GM18511 (cell line): ENCODE measurements at regions not wholly inside any gene's neighbourhood (a gene's known extent, or its start where the extent isn't known, plus 50 kb on each side); places are given as distances from the start of the nearest gene placed in this dataset.

ENCODE experiments used
- ATAC-seq: cut with Tn5 transposase; IDR thresholded peaks from one replicate; pipeline ENCODE4 v1.9.1; 2021; ENCODE audit warnings: mild to moderate bottlenecking, moderate library complexity; ENCODE audit not compliant: unreplicated experiment

DNA sequence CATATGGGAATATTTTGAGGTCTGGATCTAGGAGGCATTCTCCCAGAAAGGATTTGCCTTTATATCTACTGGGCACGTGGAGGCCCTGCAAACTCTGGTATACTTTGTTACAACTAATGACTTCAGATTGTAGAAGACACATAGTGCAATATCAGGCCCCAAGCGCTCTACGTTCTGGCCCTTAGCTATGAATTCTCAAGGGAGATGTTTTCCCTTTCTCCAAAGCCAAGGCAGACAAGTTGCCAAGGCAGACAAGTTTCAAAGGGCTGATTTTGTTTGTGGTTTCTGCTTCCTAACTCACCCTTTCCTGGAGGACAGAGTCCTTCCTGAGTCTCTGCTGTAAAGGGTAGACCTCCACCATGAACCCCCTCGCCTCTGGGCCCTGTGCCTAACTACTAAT is 99.4 kb upstream of the CTTNBP2 start:
- no peak for ATAC-seq

DNA sequence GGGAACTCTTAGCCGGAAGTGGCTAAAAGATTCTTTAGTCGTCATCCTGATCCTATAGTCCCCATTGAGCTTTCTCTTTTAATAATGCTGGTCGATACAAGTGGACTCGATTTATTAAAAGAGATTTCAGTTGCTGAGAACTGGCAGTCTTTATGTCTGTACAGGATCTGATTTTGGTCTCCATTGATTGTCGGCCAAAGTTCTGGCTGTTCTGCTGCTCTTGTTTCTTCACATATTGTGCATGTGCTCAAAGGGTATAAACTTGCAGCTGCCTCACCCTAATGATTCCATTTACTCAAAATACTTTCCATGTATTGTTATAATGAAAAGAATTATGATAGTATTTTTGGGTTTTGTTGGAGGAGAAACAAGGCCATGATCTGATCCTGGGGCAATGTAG is 100.7 kb upstream of the CTTNBP2 start:
- ATAC-seq, result no peak

DNA sequence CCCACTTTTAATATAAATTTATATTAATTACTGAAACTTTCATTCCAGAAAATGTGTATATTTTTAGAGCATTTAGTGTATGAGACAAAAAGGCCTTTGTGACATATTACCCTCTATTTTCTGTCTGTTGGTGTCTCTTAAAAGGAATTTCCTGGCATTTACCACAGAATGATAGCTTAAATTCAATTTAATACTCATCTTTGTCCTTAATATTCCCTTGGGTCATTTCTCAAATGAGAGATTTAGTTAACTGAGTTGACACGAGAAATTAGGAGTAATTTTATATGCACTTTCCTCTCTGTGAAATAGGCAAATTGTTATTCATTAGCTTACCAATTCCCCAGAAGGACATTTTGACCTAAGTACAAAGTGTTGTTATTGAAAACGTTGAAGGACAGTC is 101.7 kb upstream of the CTTNBP2 start:
- no peak for ATAC-seq

GRCh38 chr7:117975476-117975875 is 102.2 kb upstream of the CTTNBP2 start:
- ATAC-seq, result no peak

GRCh38 chr7:117979954-117980497 is 106.8 kb upstream of the CTTNBP2 start:
- no peak for ATAC-seq

DNA sequence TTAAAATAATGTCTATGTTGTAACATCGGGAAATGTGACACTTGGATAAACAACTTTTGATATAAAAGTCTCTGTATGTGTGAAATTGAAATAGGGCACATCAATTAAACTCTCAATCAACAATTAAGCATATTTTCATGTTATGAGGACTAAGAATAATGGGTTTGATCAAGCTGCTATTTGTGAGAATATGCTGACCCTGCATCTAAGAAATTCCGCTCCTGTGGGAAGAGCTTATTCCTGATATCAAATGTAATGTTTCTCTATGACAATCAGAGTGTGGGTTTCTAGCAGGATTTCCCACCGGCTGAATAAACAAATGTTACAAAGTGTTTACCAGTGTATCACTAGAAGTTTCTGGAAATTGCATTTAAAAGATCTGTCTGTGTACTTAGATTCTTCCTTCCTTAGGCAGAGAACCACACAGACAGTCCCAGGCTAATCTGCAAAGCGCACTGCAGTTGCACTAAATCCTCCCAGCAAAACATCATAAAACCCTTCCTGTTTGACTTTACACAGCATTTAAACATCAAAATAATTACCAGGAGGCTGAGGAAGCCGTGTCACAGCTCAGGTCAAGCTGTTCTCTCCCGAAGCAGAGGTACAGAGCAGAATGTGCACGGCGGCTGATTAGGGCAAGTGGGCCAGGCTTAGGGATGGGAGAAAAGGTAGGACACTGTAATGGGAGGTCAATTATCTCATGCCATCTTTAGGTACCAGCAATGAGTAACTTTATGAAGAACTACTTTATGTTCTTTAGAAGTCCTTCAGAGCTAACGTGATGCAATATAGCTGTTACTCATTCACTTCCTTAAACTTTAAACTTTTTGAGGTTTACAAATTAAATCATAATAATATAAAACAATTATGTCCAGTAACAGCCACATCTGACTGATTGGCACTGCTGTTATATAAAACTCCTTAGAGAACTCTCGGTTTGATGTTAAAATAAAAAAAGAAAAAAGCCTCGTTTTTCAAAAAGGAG is 109.1 kb upstream of the CTTNBP2 start:
- no peak for ATAC-seq

- no peak for ATAC-seq
Measured at GRCh38 chr7:117986645-117987269, 113.5 kb upstream of the CTTNBP2 start.

GRCh38 chr7:117990834-117991233 is 117.6 kb upstream of the CTTNBP2 start:
- no peak for ATAC-seq

DNA sequence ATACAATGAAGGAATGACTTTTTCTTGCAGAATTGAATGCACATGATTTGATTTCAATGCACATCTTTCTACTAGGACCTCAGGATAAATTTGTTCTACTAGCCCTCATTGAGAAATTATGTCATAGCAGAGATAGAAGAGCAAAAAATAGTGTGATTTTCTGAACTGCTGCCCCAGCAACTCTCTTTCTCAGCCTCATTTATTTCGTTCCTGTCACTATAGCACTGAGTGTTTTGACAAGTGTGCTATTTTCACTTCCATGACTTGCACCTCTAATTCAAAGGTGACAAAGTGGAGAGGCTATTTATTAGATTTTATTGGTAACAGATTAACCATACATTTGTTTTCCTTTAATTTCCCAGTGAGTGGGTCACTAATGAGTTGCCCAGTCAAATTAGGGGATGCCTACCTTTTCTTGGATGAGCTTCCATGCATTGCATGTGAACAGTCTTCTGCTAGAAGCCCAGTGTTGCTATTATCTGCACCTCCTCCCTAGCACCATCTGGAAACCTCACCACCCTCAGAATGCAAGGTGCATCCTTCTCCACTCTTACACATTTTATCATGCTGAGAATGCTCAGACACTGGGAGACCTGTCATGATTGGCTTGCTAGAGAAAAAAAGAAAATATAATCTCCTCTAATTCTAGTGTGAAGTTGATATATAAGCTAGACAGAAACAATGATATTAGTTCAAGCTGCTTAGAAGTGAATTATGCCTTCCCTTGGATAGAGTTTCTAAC is 119.6 kb upstream of the CTTNBP2 start:
- no peak for ATAC-seq

DNA sequence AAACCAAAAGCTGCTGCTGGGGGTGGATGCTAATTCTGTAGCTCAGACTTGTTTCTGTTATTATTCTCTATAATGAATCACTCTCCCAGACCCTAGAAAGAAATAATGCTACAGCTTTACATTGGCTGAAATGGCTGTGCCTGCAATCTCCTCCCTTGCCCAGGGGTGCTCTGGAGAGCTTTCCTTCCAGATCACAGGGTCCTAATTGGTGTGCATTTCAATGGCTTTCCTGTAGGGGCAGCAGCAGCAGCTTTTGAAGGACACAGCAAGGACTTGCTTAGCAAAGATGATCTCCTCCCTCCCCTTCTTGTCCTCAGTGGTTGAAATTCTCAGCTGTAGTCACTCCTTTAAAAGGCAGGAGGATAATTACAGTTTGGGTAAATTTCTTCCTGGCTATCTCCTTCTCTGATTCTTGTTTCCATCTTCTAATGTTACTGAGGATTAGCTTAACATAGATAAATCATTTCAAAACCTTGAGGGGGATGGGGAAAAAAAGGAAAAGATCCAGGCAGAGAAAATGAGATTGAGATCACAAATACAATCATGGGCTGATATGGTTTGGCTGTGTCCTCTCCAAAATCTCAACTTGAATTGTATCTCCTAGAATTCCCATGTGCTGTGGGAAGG is 120.2 kb upstream of the CTTNBP2 start:
- ATAC-seq, result peak; percentile 97

DNA sequence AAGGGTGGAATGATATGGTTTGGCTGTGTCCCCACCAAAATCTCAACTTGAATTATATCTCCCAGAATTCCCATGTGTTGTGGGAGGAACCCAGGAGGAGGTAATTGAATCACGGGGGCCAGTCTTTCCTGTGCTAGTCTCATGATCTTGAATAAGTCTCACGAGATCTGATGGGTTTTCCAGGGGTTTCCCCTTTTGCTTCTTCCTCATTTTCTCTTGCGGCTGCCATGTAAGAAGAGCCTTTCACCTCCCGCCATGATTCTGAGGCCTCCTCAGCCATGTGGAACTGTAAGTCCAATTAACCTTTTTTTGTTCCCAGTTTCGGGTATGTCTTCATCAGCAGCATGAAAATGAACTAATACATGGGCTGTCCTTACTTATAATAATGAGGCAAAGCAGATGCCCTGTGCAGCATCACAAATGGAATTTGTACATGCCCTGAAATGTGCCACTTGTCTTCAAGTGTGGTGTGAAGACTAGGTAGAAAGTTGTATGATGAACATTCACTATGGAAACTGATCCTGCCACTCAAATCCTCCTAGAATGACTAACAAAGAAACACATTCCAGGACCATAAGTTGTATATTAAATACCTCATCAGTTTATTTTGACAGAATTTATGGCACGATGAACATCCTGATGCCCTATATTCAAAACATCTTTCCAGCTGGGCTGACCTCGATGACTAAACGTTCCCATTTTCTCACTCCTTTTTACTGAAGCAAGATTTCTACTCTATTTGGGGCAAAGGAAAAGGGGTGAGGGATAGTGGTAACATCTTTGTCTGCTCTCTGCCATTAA is 122.8 kb upstream of the CTTNBP2 start:
- no peak for ATAC-seq

GRCh38 chr7:117997862-117998825 is 124.9 kb upstream of the CTTNBP2 start:
- no peak for ATAC-seq

GRCh38 chr7:118000480-118001202 is 127.4 kb upstream of the CTTNBP2 start:
- ATAC-seq, result no peak

GRCh38 chr7:118003476-118003875 is 130.2 kb upstream of the CTTNBP2 start:
- no peak for ATAC-seq

DNA sequence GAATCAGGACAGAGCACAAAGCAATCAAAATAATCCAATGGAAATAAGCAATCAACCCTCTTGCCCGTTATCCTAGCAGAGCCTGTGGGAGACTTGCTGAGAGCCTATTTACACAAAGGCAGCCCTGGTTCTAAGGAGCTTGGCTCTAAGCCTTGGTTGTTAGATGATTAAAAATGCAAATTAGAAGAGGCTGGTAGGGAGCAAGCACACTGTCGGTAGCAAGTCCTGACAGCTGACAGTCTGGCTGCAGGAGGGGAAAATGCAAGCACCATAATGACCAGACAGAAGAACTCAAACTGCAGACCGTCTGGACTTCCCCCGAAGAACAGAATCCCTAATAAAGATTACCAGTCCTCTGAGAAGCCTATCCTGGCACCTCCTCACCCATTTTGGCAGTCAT is 131.8 kb upstream of the CTTNBP2 start:
- ATAC-seq, result no peak

GRCh38 chr7:118006979-118007378 is 133.7 kb upstream of the CTTNBP2 start:
- no peak for ATAC-seq

GRCh38 chr7:118009419-118009818 is 136.2 kb upstream of the CTTNBP2 start:
- ATAC-seq, result no peak

DNA sequence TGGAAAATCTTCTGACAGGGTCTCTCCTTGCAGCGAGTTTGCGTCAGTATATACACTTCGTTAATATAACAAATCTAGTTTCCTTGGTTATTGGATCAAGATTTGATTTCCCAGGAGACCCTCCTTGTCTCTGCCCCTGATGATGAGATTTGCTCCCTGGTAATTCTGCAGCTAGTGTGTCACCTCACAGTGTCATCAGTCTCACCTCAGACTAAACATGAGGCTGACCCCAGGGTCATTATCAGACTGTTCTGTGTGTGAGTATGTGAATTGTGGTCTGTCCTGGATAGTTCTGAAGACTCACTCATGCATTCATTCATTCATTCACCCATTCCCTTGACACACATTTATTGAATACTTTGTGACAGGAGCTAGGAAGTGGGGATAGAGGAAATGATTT is 138.4 kb upstream of the CTTNBP2 start:
- ATAC-seq, result no peak
